K562 (cell line): ENCODE measurements at regions not wholly inside any gene's neighbourhood (a gene's known extent, or its start where the extent isn't known, plus 50 kb on each side); places are given as distances from the start of the nearest gene placed in this dataset.

ENCODE experiments used
- ATAC-seq: fragments of 200-7000 bp; cut with Tn5 transposase; 3 replicates; pipeline ENCODE4 v1.9.1; 2020; ENCODE audit warnings: moderate library complexity
- BruUV-seq: library from RNA; stranded (reverse); fragments of 400-500 nt; replicated peaks from 2 replicates; lab custom pipeline; 2021; lab: Mats Ljungman, UMichigan
- CTCF ChIA-PET: fragments of 300-600 bp; formaldehyde crosslinking; extraction: SDS; loops from one replicate; lab custom pipeline; 2021; ENCODE audit warnings: low intra/inter-chr PET ratio; lab: Yijun Ruan, JAX
- POLR2A ChIA-PET: fragments of 300-600, 350-650 bp; sonication (Branson Sonifier 250); formaldehyde crosslinking; extraction: SDS; loops from one replicate; lab custom pipeline; 2021; ENCODE audit warnings: antibody characterized with exemption, inconsistent platforms; lab: Yijun Ruan, JAX
- DNase-seq, 4 experiments: peaks; one replicate each; pipeline versions ENCODE4 v3.0.0 to v3.0.0-alpha.2; 2011 to 2018; ENCODE audit warnings: low spot score in 3 of 4, mixed read lengths in 3 of 4; ENCODE audit errors: extremely low read depth in 1 of 4
- FAIRE-seq: peaks from 2 replicates; lab custom pipeline; 2011; peaks lifted over from hg19 to GRCh38; lab: Jason Lieb, UNC
- H2AFZ ChIP-seq: 2 replicates; pipeline ENCODE4 v1.6.0; 2011; ENCODE audit warnings: low read depth, low read length, control low read depth, inconsistent platforms
- H3K27ac ChIP-seq: fragments of 200-600 bp; 3 replicates; pipeline ENCODE4 v1.8.0; 2011; ENCODE audit warnings: low read depth, mild to moderate bottlenecking, control low read depth, inconsistent platforms, low read length, moderate library complexity, mixed read lengths; ENCODE audit errors: extremely low read depth
- H3K27me3 ChIP-seq, 2 experiments: fragments of 300-600 bp in 1 of 2; 2 replicates in 1 of 2; 3 replicates in 1 of 2; pipeline versions ENCODE4 v1.6.0 to v1.8.0; 2011; ENCODE audit warnings: inconsistent platforms in 2 of 2, low read length in 2 of 2, mild to moderate bottlenecking in 1 of 2, mixed read lengths in 1 of 2, moderate library complexity in 1 of 2; ENCODE audit not compliant: control insufficient read depth in 2 of 2, insufficient read depth in 2 of 2
- H3K36me3 ChIP-seq: fragments of 300-600 bp; 3 replicates; pipeline ENCODE4 v1.8.0; 2011; ENCODE audit warnings: mild to moderate bottlenecking, low read length, inconsistent platforms; ENCODE audit not compliant: control insufficient read depth, insufficient read depth
- H3K4me1 ChIP-seq, 2 experiments: fragments of 200-600 bp in 1 of 2; replicated peaks in 1 of 2; 2 replicates in 1 of 2; 3 replicates in 1 of 2; pipeline versions ENCODE4 v1.5.1 to v1.8.0; 2011; ENCODE audit warnings: inconsistent platforms in 2 of 2, low read length in 2 of 2, mild to moderate bottlenecking in 1 of 2, mixed read lengths in 1 of 2, moderate library complexity in 1 of 2; ENCODE audit not compliant: control insufficient read depth in 2 of 2, insufficient read depth in 2 of 2
- H3K4me2 ChIP-seq: 2 replicates; pipeline ENCODE4 v1.6.1; 2011; ENCODE audit warnings: low read length, control low read depth, inconsistent platforms, mixed read lengths; ENCODE audit not compliant: insufficient read depth
- H3K4me3 ChIP-seq: fragments of 200-600 bp; sonication (generic), shearing (Covaris generic); 2 replicates; pipeline ENCODE4 v1.5.1; 2016; ENCODE audit warnings: control low read depth, inconsistent platforms
- H3K79me2 ChIP-seq: fragments of 200-600 bp; 3 replicates; pipeline ENCODE4 v1.8.0; 2011; ENCODE audit warnings: low read length, inconsistent platforms; ENCODE audit not compliant: control insufficient read depth, insufficient read depth
- H3K9ac ChIP-seq, 2 experiments: 2 replicates each; pipeline versions ENCODE4 v1.6.0 to v1.6.1; 2011; ENCODE audit warnings: low read depth in 2 of 2, low read length in 2 of 2, control low read depth in 1 of 2, inconsistent platforms in 1 of 2, mild to moderate bottlenecking in 1 of 2, mixed read lengths in 1 of 2; ENCODE audit not compliant: insufficient read depth in 1 of 2
- H3K9me1 ChIP-seq: one replicate; pipeline ENCODE4 v1.6.0; 2011; ENCODE audit warnings: inconsistent platforms, mild to moderate bottlenecking, low read length, moderate library complexity; ENCODE audit not compliant: control insufficient read depth, insufficient read depth
- H3K9me3 ChIP-seq: replicated peaks from 2 replicates; pipeline ENCODE4 v1.5.1; 2011; ENCODE audit warnings: low read depth, low read length, inconsistent platforms; ENCODE audit not compliant: control insufficient read depth, insufficient read depth
- H4K20me1 ChIP-seq: replicated peaks from 2 replicates; pipeline ENCODE4 v1.6.1; 2011; ENCODE audit warnings: low read length, inconsistent platforms, mixed read lengths; ENCODE audit not compliant: control insufficient read depth, insufficient read depth
- CHD4 ChIP-seq: fragments of 200-600 bp; sonication (generic); IDR thresholded peaks from 3 replicates; pipeline ENCODE4 v1.6.1; 2012; ENCODE audit warnings: low read depth, mild to moderate bottlenecking, mixed read lengths, low read length, inconsistent platforms; ENCODE audit not compliant: insufficient read depth, insufficient replicate concordance, poor library complexity, severe bottlenecking
- GABPB1 ChIP-seq: sonication (generic); formaldehyde crosslinking; IDR thresholded peaks from 2 replicates; pipeline ENCODE4 v1.8.0; 2022; ENCODE audit warnings: mild to moderate bottlenecking, missing genetic modification reagents
- HOXB6 ChIP-seq: fragments of 250-450 bp; sonication (Bioruptor Pico); IDR thresholded peaks from 2 replicates; pipeline ENCODE4 v1.5.1; 2022; ENCODE audit warnings: mild to moderate bottlenecking, borderline replicate concordance
- MTA3 ChIP-seq: fragments of 450-650 bp; formaldehyde crosslinking; IDR thresholded peaks from 2 replicates; pipeline ENCODE4 v1.6.1; 2017; ENCODE audit warnings: mild to moderate bottlenecking, borderline replicate concordance
- SMAD2 ChIP-seq: fragments of 150-350 bp; IDR thresholded peaks from 2 replicates; pipeline ENCODE4 v1.6.1; 2014; ENCODE audit warnings: low read depth, mild to moderate bottlenecking, low read length
- ZNF445 ChIP-seq: fragments of 250-450 bp; sonication (Bioruptor Pico); IDR thresholded peaks from 2 replicates; pipeline ENCODE4 v1.4.0; 2020; ENCODE audit warnings: low read depth, mild to moderate bottlenecking, moderate library complexity
- WGBS: fragments of 100-300 bp; shearing (Covaris generic); methylation state at CpG from one replicate; pipeline ENCODE4 v1.1.6; 2016; ENCODE audit warnings: low coverage, mixed read lengths; ENCODE audit not compliant: insufficient coverage; ENCODE audit errors: missing lambda C conversion rate; 5-methylcytosine and 5-hydroxymethylcytosine counted together
- in situ Hi-C: fragments of 300-500 bp; cut with MboI; formaldehyde crosslinking; loops from 4 replicates; pipeline ENCODE4 v1.15.0; 2018; ENCODE audit warnings: inconsistent platforms, mixed read lengths
- intact Hi-C: fragments of 100-400 bp; cut with micrococcal nuclease; formaldehyde crosslinking; loops from 2 replicates; pipeline ENCODE4 v1.14.2; 2022
- TF ChIP-seq, protein P1 (sequence below): fragments of 250-450 bp; sonication (Bioruptor Pico); IDR thresholded peaks from 2 replicates; pipeline ENCODE4 v1.8.0; 2021; ENCODE audit warnings: moderate library complexity, mild to moderate bottlenecking, inconsistent platforms

DNA sequence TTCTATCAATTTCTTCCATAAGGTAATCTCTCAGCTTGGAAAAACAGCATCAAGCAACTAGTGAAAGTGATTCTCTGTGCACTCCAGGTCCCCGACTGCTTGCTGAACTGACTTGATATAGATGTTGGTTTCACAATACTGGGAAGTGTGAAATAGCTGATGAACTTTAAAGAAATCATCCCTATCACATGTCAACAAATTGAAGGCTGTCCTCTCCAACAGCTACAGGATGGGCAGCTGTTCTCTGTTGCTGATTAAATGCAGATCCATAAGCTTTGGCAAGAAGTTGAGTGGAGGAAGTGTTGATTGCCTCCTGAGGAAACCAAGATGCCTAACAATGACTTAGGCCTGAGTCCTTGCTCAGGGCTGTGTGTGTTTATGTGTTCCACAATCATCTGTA, 130.4 kb upstream of the GDF10 start:
- in situ Hi-C loops, result no loop called here
- POLR2A ChIA-PET, result no interaction called here
- no TSS peak for BruUV-seq
- intact Hi-C loops, result no loop called here
- DNase-seq (no peak), ATAC-seq (no peak), FAIRE-seq (no peak)
- Histone ChIP-seq H3K9me1 (no peaks in the 10 kb centered on the region), H3K9ac (no peak overlapping the region), H3K27me3 (peaks cover 2 to 5% of the 10 kb centered on the region in 2 experiments; a peak in 3 of 5 replicates), H3K79me2 (no peaks in the 10 kb centered on the region), H2AFZ (no peak overlapping the region), H3K27ac (no peak overlapping the region), H3K9me3 (no peaks in the 10 kb centered on the region), H3K4me2 (no peak overlapping the region), H4K20me1 (no peaks in the 10 kb centered on the region), H3K4me3 (no peak overlapping the region), H3K4me1 (0 out of 5 replicates have a peak, but pooled peaks cover 0 to 3% of the 10 kb centered on the region in 2 experiments), H3K36me3 (no peaks in the 10 kb centered on the region)
- TF ChIP-seq MTA3, result no peak
- no peak for TF ChIP-seq HOXB6 (CRISPR knock-in tag)
- TF ChIP-seq ZNF445 (CRISPR knock-in tag), result no peak
- TF ChIP-seq GABPB1 (CRISPR knock-in tag), result no peak
- TF ChIP-seq CHD4, result no peak
- TF ChIP-seq, protein P1, sequence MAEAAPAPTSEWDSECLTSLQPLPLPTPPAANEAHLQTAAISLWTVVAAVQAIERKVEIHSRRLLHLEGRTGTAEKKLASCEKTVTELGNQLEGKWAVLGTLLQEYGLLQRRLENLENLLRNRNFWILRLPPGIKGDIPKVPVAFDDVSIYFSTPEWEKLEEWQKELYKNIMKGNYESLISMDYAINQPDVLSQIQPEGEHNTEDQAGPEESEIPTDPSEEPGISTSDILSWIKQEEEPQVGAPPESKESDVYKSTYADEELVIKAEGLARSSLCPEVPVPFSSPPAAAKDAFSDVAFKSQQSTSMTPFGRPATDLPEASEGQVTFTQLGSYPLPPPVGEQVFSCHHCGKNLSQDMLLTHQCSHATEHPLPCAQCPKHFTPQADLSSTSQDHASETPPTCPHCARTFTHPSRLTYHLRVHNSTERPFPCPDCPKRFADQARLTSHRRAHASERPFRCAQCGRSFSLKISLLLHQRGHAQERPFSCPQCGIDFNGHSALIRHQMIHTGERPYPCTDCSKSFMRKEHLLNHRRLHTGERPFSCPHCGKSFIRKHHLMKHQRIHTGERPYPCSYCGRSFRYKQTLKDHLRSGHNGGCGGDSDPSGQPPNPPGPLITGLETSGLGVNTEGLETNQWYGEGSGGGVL (CRISPR knock-in tag), result no peak
- no peak for TF ChIP-seq SMAD2
- CTCF ChIA-PET, result no interaction called here
- 0% methylated on average over 1 of the region's 1 CpG for WGBS
